NCI-H1048 (cell line): ENCODE measurements at regions not wholly inside any gene's neighbourhood (a gene's known extent, or its start where the extent isn't known, plus 50 kb on each side); places are given as distances from the start of the nearest gene placed in this dataset.
"Not testable (repeated sequence)": the region's sequence is repeated elsewhere in the genome, so short reads cannot be mapped to it uniquely, and the experiment has no call there.

Experiments
- DNase-seq: peaks from one replicate; lab custom pipeline; 2025; lab: John Stamatoyannopoulos, UW

- no peak for DNase-seq
Measured at GRCh38 chr3:135636596-135636995, 328.9 kb upstream of the PPP2R3A start.

GRCh38 chr3:135637013-135637412 lies 328.5 kb upstream of the PPP2R3A start:
- no peak for DNase-seq

GRCh38 chr3:135641761-135642160 lies 323.8 kb upstream of the PPP2R3A start:
- no peak for DNase-seq

- DNase-seq, result no peak
Measured at GRCh38 chr3:135645541-135645940, 320.0 kb upstream of the PPP2R3A start.

GRCh38 chr3:135646873-135647272 lies 318.7 kb upstream of the PPP2R3A start:
- no peak for DNase-seq

GRCh38 chr3:135649361-135649760 lies 316.2 kb upstream of the PPP2R3A start:
- DNase-seq, result no peak

GRCh38 chr3:135650309-135650708 lies 315.2 kb upstream of the PPP2R3A start:
- DNase-seq, result no peak

- DNase-seq, result no peak
Measured at GRCh38 chr3:135652388-135652787, 313.1 kb upstream of the PPP2R3A start.

- no peak for DNase-seq
Measured at GRCh38 chr3:135655328-135655727, 310.2 kb upstream of the PPP2R3A start.

- not testable (repeated sequence) for DNase-seq
Measured at GRCh38 chr3:135658451-135658850, 307.1 kb upstream of the PPP2R3A start.

- DNase-seq, result no peak
Measured at GRCh38 chr3:135667061-135667460, 298.5 kb upstream of the PPP2R3A start.

- DNase-seq, result no peak
Measured at GRCh38 chr3:135674508-135674907, 291.0 kb upstream of the PPP2R3A start.

- no peak for DNase-seq
Measured at GRCh38 chr3:135678386-135678785, 287.1 kb upstream of the PPP2R3A start.

GRCh38 chr3:135688003-135688402 lies 277.5 kb upstream of the PPP2R3A start:
- no peak for DNase-seq

GRCh38 chr3:135690664-135691063 lies 274.9 kb upstream of the PPP2R3A start:
- DNase-seq, result no peak

GRCh38 chr3:135691240-135691639 lies 274.3 kb upstream of the PPP2R3A start:
- DNase-seq, result no peak

GRCh38 chr3:135694142-135694541 lies 271.4 kb upstream of the PPP2R3A start:
- DNase-seq, result no peak

GRCh38 chr3:135699741-135700140 lies 265.8 kb upstream of the PPP2R3A start:
- DNase-seq, result no peak

GRCh38 chr3:135706758-135707375 lies 258.7 kb upstream of the PPP2R3A start:
- no peak for DNase-seq

GRCh38 chr3:135719449-135719848 lies 246.1 kb upstream of the PPP2R3A start:
- no peak for DNase-seq

GRCh38 chr3:135728007-135728721 lies 237.4 kb upstream of the PPP2R3A start:
- no peak for DNase-seq

GRCh38 chr3:135731546-135731945 lies 234.0 kb upstream of the PPP2R3A start:
- no peak for DNase-seq

GRCh38 chr3:135736740-135737139 lies 228.8 kb upstream of the PPP2R3A start:
- no peak for DNase-seq

GRCh38 chr3:135739779-135740178 lies 225.7 kb upstream of the PPP2R3A start:
- DNase-seq, result no peak
